Renal cortical epithelial cell (primary cell): ENCODE measurements at regions not wholly inside any gene's neighbourhood (a gene's known extent, or its start where the extent isn't known, plus 50 kb on each side); places are given as distances from the start of the nearest gene placed in this dataset.

Source experiments
- DNase-seq: peaks from one replicate; pipeline ENCODE4 v3.0.0-alpha.2; 2011; ENCODE audit warnings: low read depth

DNA sequence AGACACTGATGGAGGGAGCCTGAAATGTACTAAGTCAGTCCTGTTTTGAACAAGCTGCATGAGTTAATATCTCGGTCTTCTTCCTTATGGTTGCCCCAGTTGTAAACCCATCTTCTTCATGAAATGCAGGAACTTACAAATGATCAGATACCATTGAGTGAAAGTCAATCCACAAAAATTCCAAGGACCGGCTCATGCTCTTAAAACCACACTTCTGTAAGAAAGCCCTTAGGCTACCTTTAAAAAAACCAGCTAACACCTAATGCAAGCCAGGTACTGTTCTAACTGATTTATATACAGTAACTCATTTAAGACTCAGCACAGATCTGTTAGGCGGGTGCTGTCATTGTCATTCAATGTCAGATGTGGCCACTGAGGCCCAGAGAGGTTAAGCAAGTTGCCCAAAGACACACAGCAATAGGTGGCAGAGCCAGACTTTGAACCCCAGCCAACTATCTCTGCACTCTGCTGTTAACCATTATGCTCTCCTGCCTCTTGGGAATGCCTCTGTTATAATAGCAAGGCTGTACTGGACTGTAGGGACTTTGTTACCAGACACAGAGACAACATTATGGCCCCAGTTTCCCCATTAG is 93.4 kb downstream of the C16orf95 start:
- DNase-seq = no peak

DNA sequence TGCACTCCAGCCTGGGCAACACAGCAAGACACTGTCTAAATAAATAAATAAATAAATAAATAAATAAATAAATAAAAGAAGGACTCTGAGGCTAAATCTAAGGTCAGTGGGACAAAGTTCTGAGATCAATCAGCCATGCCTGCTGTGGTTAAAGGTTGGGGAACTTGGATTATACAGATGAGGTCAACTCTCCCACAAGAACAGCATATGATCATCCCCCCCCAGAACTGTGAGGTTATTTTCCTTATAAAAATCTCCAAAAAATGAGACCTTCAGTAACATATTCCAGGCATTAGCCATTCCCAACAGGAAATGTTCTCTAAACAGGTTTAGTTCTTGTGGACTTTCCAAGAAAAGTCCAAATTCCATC is 90.3 kb downstream of the C16orf95 start:
- no peak for DNase-seq

GRCh38 chr16:87227296-87227951 is 89.8 kb downstream of the C16orf95 start:
- no peak for DNase-seq

DNA sequence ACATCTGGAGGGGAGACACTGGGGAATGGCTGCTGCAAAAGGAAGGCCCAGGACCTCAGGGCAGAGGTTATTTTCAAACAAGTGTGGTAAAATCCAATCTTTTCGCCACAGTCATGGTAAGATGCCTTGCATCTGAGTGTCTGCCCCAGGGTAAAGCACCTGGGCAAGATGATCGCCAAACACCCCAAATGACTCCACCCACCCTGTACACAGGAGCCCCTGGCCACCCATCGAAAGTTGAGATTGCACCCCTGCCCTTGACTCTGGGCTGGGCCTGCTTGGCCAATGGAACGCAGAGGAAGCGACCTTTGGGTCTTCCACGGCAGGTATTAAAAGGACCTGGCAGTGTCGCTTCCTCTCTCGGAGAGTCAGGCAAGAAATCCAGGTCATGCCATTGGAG is 88.8 kb downstream of the C16orf95 start:
- DNase-seq = no peak

DNA sequence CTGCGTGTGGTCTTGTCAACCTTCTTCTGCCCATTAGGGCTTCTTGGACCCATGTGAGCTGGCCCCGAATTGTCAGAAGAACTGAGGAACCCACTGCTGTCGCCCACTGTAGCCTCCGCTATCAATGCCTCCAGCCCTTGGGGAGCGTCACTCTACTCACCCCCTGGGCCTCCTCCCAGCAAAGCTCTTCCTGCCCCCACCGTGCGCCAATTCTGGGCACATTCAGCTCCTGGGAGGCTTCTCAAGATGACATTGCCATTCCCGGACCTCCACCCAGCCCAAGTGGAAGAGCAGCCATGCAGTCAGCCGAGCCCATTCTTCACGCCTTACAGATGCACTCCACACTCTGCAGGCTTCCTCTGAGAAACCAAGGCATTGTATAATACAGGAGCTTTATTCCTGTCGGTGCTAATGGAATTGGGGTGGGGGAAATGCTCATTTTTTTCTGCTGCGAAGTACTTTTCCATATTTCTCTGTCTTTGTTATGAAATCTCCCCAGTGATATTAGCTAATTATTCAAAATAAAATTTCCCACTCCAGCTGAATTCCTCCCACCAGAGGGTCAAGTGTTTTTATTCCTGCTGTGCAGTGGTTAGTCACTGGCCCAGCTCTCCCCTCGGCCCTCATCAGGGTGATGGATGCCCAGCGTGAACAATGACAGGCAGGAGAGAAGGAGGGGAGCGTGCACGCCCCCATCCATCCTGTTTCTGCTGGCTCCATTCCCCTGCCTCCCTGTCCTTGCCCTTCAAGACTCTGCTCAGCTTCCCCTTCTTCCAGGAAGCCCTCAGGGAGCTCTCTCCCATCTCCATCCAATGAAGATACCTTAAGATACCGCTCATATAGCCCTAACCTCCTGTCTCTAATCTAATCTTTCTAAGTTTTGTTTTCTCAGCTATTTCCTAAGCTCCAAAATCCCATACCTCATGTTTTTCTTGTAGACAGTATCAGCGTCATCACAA is 87.7 kb downstream of the C16orf95 start:
- no peak for DNase-seq

GRCh38 chr16:87230571-87230970 is 86.6 kb downstream of the C16orf95 start:
- DNase-seq = no peak

DNA sequence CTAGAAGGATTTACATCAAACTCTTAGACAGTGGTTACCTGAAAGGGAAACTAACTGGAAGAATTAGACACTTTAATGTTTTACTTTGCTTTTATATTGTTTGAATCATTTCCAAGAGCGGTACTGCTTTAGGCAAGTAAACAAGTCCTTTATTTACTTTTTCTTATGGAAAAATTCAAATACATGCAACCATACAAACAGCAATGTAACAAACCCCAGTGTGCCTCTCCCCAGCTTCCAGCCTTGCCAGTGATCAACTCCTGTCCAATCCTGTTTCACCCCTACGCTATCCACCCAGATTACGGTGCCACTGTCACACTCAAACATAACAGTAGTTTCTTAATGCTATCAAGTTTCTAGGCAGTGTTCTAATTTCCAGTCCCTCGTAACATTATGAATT is 85.9 kb downstream of the C16orf95 start:
- no peak for DNase-seq

DNA sequence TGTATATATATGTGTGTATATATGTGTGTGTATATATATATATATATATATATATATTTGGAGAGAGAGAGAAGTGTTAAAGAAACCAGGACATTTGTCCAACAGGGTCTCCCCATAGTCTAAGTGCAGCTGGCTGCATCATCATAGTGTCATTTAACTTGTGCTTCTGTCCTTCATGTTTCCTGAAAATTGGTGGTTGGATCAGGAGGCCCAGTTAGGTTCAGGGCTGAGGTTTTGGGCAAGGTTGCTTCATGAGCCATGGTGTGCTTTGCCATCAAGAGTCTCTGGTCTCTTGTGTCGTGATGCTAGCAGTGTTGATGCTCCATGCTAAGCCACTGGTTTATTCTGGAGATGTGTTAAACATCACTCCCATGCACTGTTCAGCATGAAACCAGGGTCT is 85.3 kb downstream of the C16orf95 start:
- DNase-seq = no peak

DNA sequence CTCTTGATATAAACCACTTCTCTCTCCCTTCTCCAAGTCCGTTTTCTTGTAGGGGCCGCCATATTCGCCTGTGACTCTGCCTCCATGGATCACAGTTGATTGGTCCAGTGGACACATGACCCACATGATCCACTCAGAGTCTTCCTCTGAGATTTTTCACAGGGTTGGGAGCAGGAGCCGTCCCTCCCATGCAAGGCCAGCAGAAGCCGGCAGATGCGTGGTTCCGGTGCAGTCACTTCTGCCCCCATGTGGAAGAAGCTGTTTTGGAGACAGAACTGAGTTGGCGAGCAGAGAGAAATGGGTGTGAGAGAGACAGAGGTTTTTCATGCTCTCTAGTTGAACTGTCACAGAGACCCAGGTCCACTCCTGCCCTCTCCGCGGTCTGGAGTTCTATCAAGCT is 83.3 kb downstream of the C16orf95 start:
- no peak for DNase-seq

- DNase-seq = no peak
These were observed 82.6 kb downstream of the C16orf95 start for GRCh38 chr16:87234601-87235000.

DNA sequence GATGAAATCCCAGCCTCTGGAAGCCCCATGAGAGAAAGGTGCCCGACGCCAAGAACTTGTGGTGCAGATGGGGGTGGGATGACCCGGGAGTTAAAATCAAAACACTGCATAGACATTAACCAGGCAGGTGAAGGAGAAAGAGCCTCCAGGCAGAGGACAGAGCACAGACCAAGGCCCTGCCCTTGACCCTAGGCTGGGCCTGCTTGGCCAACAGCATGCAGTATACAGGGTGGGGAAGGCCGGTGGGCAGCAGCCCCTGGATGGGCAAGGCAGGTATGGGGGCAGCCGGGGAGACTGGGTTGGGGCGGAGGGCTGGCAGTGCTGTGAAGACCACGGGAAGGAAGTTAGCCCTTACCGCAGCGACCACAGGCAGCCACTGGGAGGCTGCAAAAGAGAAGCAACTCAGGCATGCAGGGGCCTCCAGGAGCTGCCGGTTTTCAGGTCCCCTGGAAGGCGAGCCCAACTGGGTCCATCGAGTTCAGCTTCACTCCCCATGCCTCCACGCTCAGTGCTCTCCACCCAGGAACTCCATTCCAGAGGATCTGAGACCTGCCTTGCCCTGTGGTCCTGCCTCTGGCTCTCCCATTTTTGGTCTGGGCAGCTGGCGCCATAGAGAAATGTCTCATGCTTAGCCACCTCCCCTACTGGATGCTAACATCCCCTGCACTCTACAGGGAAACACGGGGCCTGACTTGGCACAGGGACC is 81.2 kb downstream of the C16orf95 start:
- DNase-seq = no peak

GRCh38 chr16:87236516-87237115 is 80.6 kb downstream of the C16orf95 start:
- DNase-seq = no peak

- no peak for DNase-seq
These were observed 78.9 kb downstream of the C16orf95 start for GRCh38 chr16:87238361-87238715.

GRCh38 chr16:87239545-87239944 is 77.6 kb downstream of the C16orf95 start:
- no peak for DNase-seq

DNA sequence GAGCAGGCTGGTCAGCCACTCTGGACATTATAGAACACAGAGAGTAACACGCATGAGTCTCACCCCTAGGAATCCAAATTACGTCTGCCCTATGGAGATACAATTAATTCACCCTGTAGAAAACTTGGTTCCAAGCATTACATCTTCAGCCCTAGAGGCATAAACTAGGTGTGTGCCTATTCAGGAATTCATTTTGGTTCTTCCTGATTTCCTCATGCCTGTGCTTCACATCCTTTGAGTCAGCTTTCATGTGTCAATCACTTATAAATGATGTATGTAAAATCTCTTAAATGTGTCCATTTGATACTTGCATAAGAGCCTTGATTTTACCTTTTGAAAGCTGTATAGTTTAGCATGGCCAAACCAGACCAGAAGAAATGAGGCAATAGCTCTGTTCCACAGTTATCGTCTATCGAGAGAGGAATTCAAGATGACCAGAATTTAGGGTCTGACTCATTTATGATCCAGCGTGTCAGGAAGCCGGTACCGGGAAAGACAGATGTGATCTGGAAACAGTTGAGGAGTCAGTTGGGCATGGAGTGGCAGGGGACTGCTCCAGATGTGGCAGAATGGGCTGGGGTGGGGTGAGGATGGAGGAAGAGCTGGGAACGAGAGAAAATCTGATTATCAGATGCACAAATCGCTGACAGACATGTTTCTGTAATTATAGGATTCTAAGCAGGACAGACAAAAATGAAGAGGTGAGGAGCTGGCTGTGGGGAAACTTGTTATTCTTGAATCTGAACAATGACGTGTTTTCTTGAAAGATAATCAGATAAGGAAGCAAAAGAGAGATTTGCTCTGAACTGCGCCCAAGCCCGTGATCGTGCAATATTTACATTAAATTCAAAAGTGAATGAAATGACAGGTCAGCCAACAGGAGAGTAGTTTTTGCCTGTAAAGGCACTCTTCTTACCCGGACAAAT is 76.7 kb downstream of the C16orf95 start:
- DNase-seq = no peak

GRCh38 chr16:87241137-87241771 is 75.9 kb downstream of the C16orf95 start:
- DNase-seq = no peak

- no peak for DNase-seq
These were observed 73.7 kb downstream of the C16orf95 start for GRCh38 chr16:87243478-87243877.

- no peak for DNase-seq
These were observed 72.5 kb downstream of the C16orf95 start for GRCh38 chr16:87244636-87245197.

- no peak for DNase-seq
These were observed 71.7 kb downstream of the C16orf95 start for GRCh38 chr16:87245511-87245910.
